ENCODE measurements at regions not wholly inside any gene's neighbourhood (a gene's known extent, or its start where the extent isn't known, plus 50 kb on each side); places are given as distances from the start of the nearest gene placed in this dataset.
A peak's percentile ranks its signal among the peaks of the same experiment; 100 is the strongest.

GRCh38 chr12:114964841-114965240, 280.9 kb upstream of the TBX3 start:
- DNase-seq, result no peak

GRCh38 chr12:114963846-114964245, 279.9 kb upstream of the TBX3 start:
- no peak for DNase-seq

- no peak for DNase-seq
Measured at GRCh38 chr12:114961491-114961890, 277.5 kb upstream of the TBX3 start.

- DNase-seq, result no peak
Measured at GRCh38 chr12:114958538-114958937, 274.6 kb upstream of the TBX3 start.

- no peak for DNase-seq
Measured at GRCh38 chr12:114957225-114957624, 273.2 kb upstream of the TBX3 start.

GRCh38 chr12:114955414-114956014, 271.5 kb upstream of the TBX3 start:
- no peak for DNase-seq

GRCh38 chr12:114954511-114955055, 270.6 kb upstream of the TBX3 start:
- DNase-seq, result no peak

GRCh38 chr12:114952573-114953271, 268.7 kb upstream of the TBX3 start:
- no peak for DNase-seq

GRCh38 chr12:114949058-114949820, 265.3 kb upstream of the TBX3 start:
- no peak for DNase-seq

- no peak for DNase-seq
Measured at GRCh38 chr12:114945351-114945750, 261.4 kb upstream of the TBX3 start.

GRCh38 chr12:114944736-114945135, 260.8 kb upstream of the TBX3 start:
- DNase-seq, result no peak

- no peak for DNase-seq
Measured at GRCh38 chr12:114943601-114944000, 259.6 kb upstream of the TBX3 start.

- no peak for DNase-seq
Measured at GRCh38 chr12:114938487-114939210, 254.7 kb upstream of the TBX3 start.

- DNase-seq, result no peak
Measured at GRCh38 chr12:114936148-114937079, 252.4 kb upstream of the TBX3 start.

- DNase-seq, result no peak
Measured at GRCh38 chr12:114935658-114936057, 251.7 kb upstream of the TBX3 start.

GRCh38 chr12:114933428-114934160, 249.6 kb upstream of the TBX3 start:
- peak; percentile 78 for DNase-seq

- DNase-seq, result no peak
Measured at GRCh38 chr12:114932806-114933205, 248.8 kb upstream of the TBX3 start.

GRCh38 chr12:114931025-114931424, 247.1 kb upstream of the TBX3 start:
- DNase-seq, result no peak

GRCh38 chr12:114926341-114926740, 242.4 kb upstream of the TBX3 start:
- DNase-seq, result no peak

GRCh38 chr12:114924946-114925475, 241.0 kb upstream of the TBX3 start:
- DNase-seq, result no peak

GRCh38 chr12:114921781-114922180, 237.8 kb upstream of the TBX3 start:
- DNase-seq, result no peak

Data from fibroblast of skin of scalp (primary cell).